ENCODE measurements at regions not wholly inside any gene's neighbourhood (a gene's known extent, or its start where the extent isn't known, plus 50 kb on each side); places are given as distances from the start of the nearest gene placed in this dataset.
"Not testable (repeated sequence)": the region's sequence is repeated elsewhere in the genome, so short reads cannot be mapped to it uniquely, and the experiment has no call there.

GRCh38 chr1:232344186-232344585 is 285.7 kb downstream of the SIPA1L2 start:
- not testable (repeated sequence) for TF ChIP-seq YY1 (IDR thresholded peaks at IDR 0.05; ENCODE audit: insufficient read depth, insufficient read length); ZNF274 (IDR thresholded peaks at IDR 0.05; ENCODE audit: low read depth, low read length)
